Activated CD4-positive, alpha-beta T cell treated with anti-CD3 and anti-CD28 coated beads for 24 hours (primary cell): ENCODE measurements at regions not wholly inside any gene's neighbourhood (a gene's known extent, or its start where the extent isn't known, plus 50 kb on each side); places are given as distances from the start of the nearest gene placed in this dataset.

Source experiments
- DNase-seq, 2 donors: peaks; one replicate each; pipeline ENCODE4 v3.0.0-alpha.2; 2020; ENCODE audit warnings: low read depth in 2 of 2

- no peak for DNase-seq
Observed at GRCh38 chr22:27560781-27561180, 240.8 kb downstream of the MN1 start.

GRCh38 chr22:27561286-27561904, 240.2 kb downstream of the MN1 start:
- DNase-seq, result no peak

GRCh38 chr22:27564806-27565205, 236.8 kb downstream of the MN1 start:
- no peak for DNase-seq

DNA sequence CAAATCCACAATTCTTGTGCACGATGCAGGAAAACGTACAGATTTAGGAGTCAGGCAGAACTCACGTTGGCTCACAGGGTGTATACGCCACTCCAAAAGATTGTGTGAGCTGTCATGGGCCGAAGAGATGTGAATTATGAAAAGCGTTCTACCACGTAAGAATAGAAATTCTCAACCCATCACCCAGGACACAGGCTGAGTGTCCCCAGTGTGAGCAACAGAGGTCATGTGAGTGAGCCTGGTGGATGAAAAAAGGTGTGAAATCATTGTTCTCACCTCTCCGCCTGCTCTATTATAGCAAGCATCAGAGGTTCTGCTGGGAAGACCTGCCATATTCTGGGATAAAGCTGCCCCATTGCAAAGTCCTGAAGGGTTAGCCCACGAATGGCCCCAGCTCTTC, 235.0 kb downstream of the MN1 start:
- no peak for DNase-seq

DNA sequence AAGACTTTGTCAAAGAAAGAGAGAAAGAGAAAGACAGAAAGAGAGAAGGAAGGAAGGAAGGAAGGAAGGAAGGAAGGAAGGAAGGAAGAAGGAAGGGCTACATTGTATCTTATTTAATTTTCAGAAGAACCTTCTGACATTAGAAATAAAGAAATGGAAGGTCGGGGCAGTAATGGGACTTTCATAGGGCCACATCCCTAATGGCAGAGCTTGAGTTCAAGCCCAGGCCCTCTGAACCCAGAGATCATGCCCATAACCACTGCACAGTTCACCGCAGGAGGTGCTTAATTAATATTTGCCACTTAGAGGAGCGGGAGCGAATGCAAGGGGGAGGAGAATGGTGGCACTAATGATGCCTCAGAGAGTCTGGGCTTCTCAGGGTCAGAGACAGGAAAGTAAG, 233.3 kb downstream of the MN1 start:
- no peak for DNase-seq

DNA sequence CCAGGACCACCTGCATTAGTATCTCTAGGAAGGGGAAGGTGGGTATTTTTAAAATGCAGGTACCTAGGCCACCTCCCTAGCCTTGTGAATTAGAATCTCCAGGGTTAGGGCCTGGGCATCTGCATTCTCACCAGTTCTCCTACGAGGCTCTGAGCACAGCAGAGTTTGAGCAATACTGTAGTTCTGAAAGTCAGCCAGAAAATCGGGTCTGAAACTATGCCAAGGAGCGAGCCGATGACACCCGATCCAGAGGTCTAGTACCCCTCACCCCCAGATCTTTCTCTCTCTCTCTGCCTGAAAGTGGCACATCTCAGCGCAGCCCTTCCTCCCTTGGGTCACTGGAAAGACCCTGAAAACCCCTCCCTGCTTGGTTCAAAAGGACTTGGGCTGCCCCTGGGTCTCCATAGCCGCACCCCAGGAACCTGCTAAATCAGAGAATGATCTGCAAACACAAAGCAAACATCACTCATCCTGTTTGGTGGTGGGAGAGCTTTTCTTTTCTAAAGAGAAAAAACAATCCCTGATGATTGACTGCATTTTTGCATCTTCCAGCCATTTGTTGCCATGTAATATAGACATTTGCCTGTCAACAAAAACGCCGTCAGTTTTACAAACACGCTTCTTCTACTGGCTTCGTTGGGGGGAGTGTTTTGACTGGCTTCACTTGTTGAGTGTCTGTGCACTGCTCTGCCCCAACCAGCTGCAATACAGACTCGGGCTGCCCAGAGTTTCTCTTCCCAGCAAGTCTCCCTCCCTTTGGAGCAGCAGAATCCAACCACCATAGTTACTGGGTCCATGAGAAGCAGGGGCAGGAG, 229.9 kb downstream of the MN1 start:
- no peak for DNase-seq

DNA sequence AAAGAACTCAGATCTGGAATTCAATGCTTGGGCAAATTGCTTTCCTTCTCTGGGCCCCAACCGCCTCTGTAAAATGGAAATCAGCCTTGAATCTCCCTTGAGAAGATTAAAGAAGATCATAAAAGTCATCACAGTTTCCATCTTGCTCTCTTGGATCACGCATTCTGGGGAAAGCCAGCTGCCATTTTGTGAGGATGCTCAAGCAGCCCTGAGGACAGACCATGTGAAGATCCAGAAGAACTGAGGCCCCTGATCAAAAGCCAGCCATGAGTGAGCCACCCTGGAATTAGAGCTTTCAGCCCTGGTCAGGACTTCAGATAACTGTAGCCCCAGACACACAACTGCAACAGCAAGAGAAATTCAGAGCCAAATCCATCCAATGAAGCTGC, 229.3 kb downstream of the MN1 start:
- DNase-seq, result no peak

DNA sequence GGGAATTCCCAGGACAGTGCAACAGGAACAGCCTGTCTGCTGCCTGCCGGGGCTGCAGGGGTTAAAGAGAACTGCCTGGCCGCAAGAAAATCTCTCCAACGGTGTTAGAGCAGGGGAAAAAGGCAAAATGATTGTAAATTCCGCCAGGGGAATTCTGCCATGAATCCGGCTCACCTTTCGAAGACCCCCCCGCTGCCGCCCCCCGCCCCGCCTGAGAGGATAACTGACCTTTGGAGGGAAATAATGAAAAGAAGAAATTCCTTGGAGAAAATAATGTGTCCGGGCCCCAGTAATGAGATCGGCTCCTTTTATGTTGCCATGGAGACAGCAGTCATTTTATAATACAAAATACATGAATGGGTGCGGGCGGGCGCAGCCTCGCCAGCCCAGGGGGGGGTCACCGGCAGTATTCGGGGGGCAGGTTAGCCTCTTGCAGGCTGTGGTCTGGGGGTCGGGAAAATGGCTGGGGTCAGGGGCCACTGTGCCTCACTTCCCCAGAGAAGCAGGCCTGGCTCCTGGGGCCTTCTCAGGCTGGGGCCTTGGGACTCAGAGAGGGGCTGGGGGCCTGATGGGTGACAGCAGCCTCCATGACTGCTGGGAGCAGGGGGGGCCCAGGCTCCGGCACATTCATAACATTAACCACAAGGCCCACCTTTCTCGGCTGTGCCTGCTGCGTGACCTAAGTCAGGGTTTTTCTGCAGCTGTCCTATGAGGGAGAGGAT, 228.1 kb downstream of the MN1 start:
- no peak for DNase-seq

DNA sequence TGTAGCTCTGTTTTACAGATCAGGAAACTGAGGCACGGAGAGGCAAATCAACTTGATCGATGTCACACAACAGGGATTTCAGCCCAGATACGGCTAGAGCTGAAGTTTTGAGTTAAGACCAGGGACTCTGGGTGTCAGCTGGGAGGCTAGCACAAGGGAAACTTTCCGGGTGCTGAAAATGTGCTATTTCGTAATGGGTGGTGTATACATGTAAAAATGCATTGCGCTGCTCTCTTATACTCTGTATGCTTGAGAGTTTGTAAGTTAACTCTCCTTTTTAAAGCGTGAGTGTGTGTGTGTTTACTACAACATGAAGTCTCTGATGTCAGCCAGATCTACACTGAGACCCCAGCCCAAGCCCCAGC, 227.6 kb downstream of the MN1 start:
- no peak for DNase-seq

GRCh38 chr22:27574651-27575050, 226.9 kb downstream of the MN1 start:
- DNase-seq, result no peak

DNA sequence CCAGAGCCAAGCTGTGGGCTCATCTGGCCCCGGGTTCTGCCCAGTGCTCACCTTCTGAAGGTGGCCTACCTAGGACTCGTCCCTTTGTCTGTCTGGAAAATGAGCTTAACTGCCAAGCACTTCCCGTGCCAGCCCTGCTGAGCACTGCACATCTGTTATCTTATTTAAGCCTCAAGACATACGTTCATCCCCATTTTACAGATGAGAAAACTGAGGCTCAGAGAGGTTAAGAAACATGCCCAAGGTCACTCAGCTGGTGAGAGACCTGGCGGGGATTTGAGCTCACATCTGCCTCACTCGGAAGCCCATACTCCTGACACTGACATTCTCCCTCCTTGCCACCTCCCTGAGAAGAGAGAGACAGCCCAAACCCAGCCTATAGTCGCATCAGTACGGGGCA, 226.2 kb downstream of the MN1 start:
- no peak for DNase-seq

- no peak for DNase-seq
Observed at GRCh38 chr22:27576413-27576812, 225.1 kb downstream of the MN1 start.

DNA sequence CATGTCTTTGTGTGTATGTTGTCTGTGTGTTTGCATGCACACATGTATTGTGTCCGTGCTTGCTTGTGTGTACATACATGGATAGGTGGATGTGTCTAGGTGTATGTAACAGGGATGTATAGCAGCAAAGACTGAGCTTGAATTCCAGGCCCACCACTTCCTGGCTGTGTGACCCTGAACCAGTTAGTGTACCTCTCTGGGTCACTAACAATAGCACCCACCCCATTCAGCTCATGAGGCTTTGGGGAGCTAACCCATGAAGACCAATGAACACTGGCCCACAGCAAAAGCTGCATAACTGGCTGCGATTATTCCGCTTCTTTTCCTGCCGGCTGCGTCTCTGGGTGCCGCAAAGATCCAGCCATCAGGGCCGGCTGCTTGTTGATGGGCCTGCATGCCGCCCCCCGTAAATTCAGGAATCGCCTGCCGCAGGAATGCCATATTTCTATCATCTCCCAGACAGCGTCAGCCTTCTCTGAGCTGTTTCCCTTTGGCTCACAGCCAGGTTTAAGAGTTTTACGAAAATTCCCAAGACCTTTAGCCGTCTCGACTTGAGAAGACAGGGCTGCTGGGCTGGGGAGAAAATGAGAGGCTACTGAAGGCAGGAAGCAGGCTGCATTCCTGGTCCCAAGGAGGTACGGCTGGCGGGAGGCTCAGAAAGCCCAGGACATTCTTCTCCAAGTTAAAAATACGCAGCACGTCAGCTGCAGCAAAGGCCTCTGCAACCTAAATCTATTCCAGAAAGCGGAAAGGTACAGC, 224.6 kb downstream of the MN1 start:
- DNase-seq, result no peak

DNA sequence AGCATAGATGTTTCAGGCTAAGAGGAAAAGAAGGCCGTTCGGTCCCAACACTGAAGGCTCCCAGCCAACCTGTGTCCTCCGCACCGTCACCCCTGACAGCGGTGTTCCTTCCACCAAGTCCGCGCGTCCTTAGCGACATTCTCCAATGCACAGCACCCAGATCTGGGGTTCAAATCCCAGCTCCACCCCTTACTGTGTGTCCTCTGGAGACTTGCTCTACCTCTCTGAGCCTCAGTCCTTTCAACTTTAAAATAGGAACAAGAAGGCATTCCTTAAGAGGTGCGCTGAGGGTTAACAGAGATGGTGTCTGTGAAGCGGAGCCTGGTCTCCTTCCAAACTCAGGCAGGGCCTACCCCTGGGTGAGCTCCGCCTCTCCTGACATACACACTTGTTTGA, 224.0 kb downstream of the MN1 start:
- no peak for DNase-seq

DNA sequence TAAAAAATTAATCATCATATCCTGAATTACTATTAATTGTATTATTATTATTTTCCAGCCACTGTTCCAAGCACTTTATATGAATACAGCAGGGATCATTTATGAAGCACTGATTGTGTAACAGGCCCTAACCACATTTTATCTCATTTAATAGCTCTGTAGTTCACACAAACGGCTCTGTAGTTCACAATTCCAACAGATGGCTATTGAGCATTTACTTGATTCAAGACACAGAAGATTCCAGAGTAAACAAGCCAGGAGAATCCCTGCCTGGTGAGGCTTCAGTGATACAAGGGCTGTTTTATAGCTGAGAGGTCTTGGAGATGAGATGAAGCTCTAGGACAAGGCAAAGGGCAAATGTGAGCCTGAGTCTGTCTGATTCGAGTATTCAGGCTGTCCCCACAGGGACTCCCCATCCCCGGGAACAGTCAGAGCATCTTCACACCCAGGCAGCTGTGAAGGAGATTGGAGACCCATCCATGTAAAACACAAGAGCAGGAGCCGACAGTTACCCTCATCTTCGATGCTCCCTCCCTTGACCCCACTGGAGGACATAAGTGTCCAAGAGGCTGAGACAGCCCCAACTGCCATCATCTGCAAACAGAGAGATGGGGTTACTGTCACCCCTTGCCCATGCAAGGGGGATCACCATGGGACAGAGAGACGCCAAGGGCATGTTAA, 222.5 kb downstream of the MN1 start:
- no peak for DNase-seq

GRCh38 chr22:27580311-27580897, 221.2 kb downstream of the MN1 start:
- no peak for DNase-seq

- DNase-seq, result no peak
Observed at GRCh38 chr22:27581236-27581635, 220.3 kb downstream of the MN1 start.

- no peak for DNase-seq
Observed at GRCh38 chr22:27581688-27582087, 219.9 kb downstream of the MN1 start.

DNA sequence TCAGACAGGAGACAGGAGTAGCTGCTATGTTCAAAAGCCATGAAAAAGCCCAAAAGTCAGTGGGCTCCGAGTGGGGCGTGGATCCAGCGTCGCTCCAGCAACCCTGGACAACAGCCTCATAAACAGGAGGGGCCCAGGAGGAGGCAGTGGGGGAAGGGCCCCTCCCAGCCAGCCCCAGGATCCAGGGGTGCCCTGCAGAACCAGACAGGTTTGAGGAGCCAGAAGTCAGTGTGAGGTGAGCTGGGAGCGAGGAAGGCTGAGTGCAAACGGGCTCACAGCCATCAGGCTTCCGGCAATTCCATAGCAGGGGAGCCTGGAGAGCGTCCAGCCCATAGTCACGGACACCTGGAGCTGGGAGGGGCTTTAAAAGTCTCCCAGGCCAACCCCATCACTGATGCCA, 217.7 kb downstream of the MN1 start:
- no peak for DNase-seq

- DNase-seq, result no peak
Observed at GRCh38 chr22:27585141-27585540, 216.4 kb downstream of the MN1 start.

DNA sequence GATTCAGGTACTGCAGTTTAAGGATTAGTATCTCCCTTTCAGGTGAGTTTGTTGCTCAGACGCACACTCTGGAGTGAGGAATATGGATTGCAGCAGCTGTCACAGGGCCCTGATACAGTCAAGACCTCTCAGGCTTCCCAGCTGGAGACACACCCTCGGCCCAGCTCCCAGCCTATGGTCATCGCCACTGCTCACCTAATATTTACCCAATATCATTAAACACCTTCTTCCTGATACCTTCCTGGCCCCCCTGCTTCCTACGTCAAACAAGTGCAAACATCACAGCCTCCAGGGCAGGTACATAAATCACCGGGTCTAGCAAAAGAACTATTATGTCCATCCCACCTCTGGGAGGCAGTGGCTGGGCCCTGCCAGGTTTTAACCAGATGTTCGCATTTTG, 213.3 kb downstream of the MN1 start:
- no peak for DNase-seq
